A549 (cell line): ENCODE measurements at regions not wholly inside any gene's neighbourhood (a gene's known extent, or its start where the extent isn't known, plus 50 kb on each side); places are given as distances from the start of the nearest gene placed in this dataset.

ENCODE experiments used
- ATAC-seq, 2 experiments: fragments of 200-7000 bp in 1 of 2; fragments of >200 bp in 1 of 2; cut with Nextera tagmentation in 1 of 2; cut with Tn5 transposase in 1 of 2; 3 replicates each; pipeline versions ENCODE4 v1.8.0 to v1.9.1; 2018 to 2020; ENCODE audit warnings: mild to moderate bottlenecking in 1 of 2, moderate library complexity in 1 of 2
- CTCF ChIA-PET: fragments of 300-600 bp; sonication (Branson Sonifier 250); formaldehyde crosslinking; extraction: SDS; loops from one replicate; lab custom pipeline; 2021; ENCODE audit warnings: antibody characterized with exemption, inconsistent platforms; lab: Yijun Ruan, JAX
- POLR2A ChIA-PET: fragments of 350-600 bp; formaldehyde crosslinking; extraction: SDS; loops from one replicate; lab custom pipeline; 2021; ENCODE audit warnings: antibody characterized with exemption, inconsistent platforms; lab: Yijun Ruan, JAX
- DNase-seq, 2 experiments: peaks; one replicate each; pipeline versions ENCODE4 v3.0.0 to v3.0.0-alpha.2; 2011 to 2016; ENCODE audit warnings: low read depth in 1 of 2, low spot score in 1 of 2
- FAIRE-seq: peaks from 2 replicates; lab custom pipeline; 2011; peaks lifted over from hg19 to GRCh38; lab: Jason Lieb, UNC
- H3K27ac ChIP-seq, 2 experiments: fragments of >200 bp; sonication (Bioruptor Twin); formaldehyde crosslinking; 3 replicates each; pipeline ENCODE4 v1.5.1; 2016 to 2017
- H3K4me1 ChIP-seq: fragments of >200 bp; sonication (Bioruptor Twin); formaldehyde crosslinking; 3 replicates; pipeline ENCODE4 v1.6.1; 2016
- H3K4me2 ChIP-seq: fragments of >200 bp; sonication (Bioruptor Twin); formaldehyde crosslinking; 3 replicates; pipeline ENCODE4 v1.6.1; 2016
- H3K4me3 ChIP-seq: fragments of >200 bp; sonication (Bioruptor Twin); formaldehyde crosslinking; 3 replicates; pipeline ENCODE4 v1.5.1; 2016
- H3K9me3 ChIP-seq: fragments of >200 bp; sonication (Bioruptor Twin); formaldehyde crosslinking; 3 replicates; pipeline ENCODE4 v1.6.1; 2016
- CBX2 ChIP-seq: fragments of 200-600 bp; sonication (generic); IDR thresholded peaks from 2 replicates; pipeline ENCODE4 v1.6.1; 2016; ENCODE audit warnings: low read depth, mild to moderate bottlenecking, borderline replicate concordance
- CBX8 ChIP-seq: fragments of 200-600 bp; sonication (generic); IDR thresholded peaks from 2 replicates; pipeline ENCODE4 v1.6.1; 2016
- CEBPB ChIP-seq, 2 experiments: fragments of >200 bp in 1 of 2; sonication (Bioruptor Twin) in 1 of 2; formaldehyde crosslinking in 1 of 2; IDR thresholded peaks; 2 replicates each; pipeline ENCODE4 v1.6.1; 2012 to 2016
- ESRRA ChIP-seq: fragments of 150-350 bp; IDR thresholded peaks from 2 replicates; pipeline ENCODE4 v1.6.1; 2014; ENCODE audit warnings: mild to moderate bottlenecking, low read length, borderline replicate concordance
- FOSB ChIP-seq: fragments of 250-450 bp; sonication (Bioruptor Pico); IDR thresholded peaks from 2 replicates; pipeline ENCODE4 v1.5.0; 2020; ENCODE audit warnings: mild to moderate bottlenecking, moderate library complexity
- FOXS1 ChIP-seq: fragments of 250-450 bp; sonication (Bioruptor Pico); IDR thresholded peaks from 2 replicates; pipeline ENCODE4 v1.5.0; 2020; ENCODE audit warnings: mild to moderate bottlenecking, moderate library complexity
- HOXB13 ChIP-seq: fragments of 250-450 bp; sonication (Bioruptor Pico); IDR thresholded peaks from 2 replicates; pipeline ENCODE4 v1.5.0; 2020; ENCODE audit warnings: low read depth, mild to moderate bottlenecking, moderate library complexity
- HOXB5 ChIP-seq: fragments of 250-450 bp; sonication (Bioruptor Pico); IDR thresholded peaks from 2 replicates; pipeline ENCODE4 v1.5.0; 2020; ENCODE audit warnings: mild to moderate bottlenecking, moderate library complexity
- MAFK ChIP-seq: fragments of 450-650 bp; IDR thresholded peaks from 2 replicates; pipeline ENCODE4 v1.6.1; 2014; ENCODE audit not compliant: partially characterized antibody
- NFE2L2 ChIP-seq: fragments of 150-350 bp; conservative IDR thresholded peaks from 2 replicates; pipeline ENCODE4 v1.6.1; 2014; ENCODE audit warnings: low read length
- NPAS2 ChIP-seq: fragments of 250-450 bp; sonication (Bioruptor Pico); IDR thresholded peaks from 2 replicates; pipeline ENCODE4 v1.8.0; 2022; ENCODE audit warnings: mild to moderate bottlenecking, moderate library complexity, borderline replicate concordance
- NR3C1 ChIP-seq: fragments of >200 bp; sonication (Bioruptor Twin); formaldehyde crosslinking; IDR thresholded peaks from 3 replicates; pipeline ENCODE4 v1.6.1; 2017
- POLR2A ChIP-seq: IDR thresholded peaks from 2 replicates; pipeline ENCODE4 v1.6.1; 2012; ENCODE audit warnings: mild to moderate bottlenecking, low read length
- POLR2AphosphoS2 ChIP-seq: conservative IDR thresholded peaks from 2 replicates; pipeline ENCODE4 v1.6.1; 2012; ENCODE audit warnings: low read length, improper control_type of control experiment, inconsistent platforms
- TFCP2L1 ChIP-seq: fragments of 250-450 bp; sonication (Bioruptor Pico); IDR thresholded peaks from 2 replicates; pipeline ENCODE4 v1.5.0; 2021; ENCODE audit warnings: mild to moderate bottlenecking
- TP53 ChIP-seq: fragments of 250-450 bp; sonication (Bioruptor Pico); IDR thresholded peaks from 2 replicates; pipeline ENCODE4 v1.5.0; 2021; ENCODE audit warnings: mild to moderate bottlenecking, moderate library complexity
- ZSCAN20 ChIP-seq: fragments of 250-450 bp; sonication (Bioruptor Pico); IDR thresholded peaks from 2 replicates; pipeline ENCODE4 v1.8.0; 2022; ENCODE audit warnings: mild to moderate bottlenecking, moderate library complexity
- WGBS: methylation state at CpG from one replicate; pipeline ENCODE4 v1.1.6; 2017; ENCODE audit errors: missing lambda C conversion rate; 5-methylcytosine and 5-hydroxymethylcytosine counted together
- TF ChIP-seq, protein P1 (sequence below): fragments of >200 bp; sonication (Bioruptor Twin); formaldehyde crosslinking; IDR thresholded peaks from 3 replicates; pipeline ENCODE4 v1.5.1; 2016
- TF ChIP-seq, protein P2 (sequence below): fragments of 200-600 bp; sonication (generic); IDR thresholded peaks from 2 replicates; pipeline ENCODE4 v1.6.1; 2016; ENCODE audit warnings: antibody characterized with exemption, mild to moderate bottlenecking, moderate library complexity
- TF ChIP-seq, protein P3 (sequence below): fragments of 450-650 bp; IDR thresholded peaks from 2 replicates; pipeline ENCODE4 v1.6.1; 2014; ENCODE audit warnings: antibody characterized with exemption
- TF ChIP-seq, protein P4 (sequence below): IDR thresholded peaks from 2 replicates; pipeline ENCODE4 v1.6.1; 2012

DNA sequence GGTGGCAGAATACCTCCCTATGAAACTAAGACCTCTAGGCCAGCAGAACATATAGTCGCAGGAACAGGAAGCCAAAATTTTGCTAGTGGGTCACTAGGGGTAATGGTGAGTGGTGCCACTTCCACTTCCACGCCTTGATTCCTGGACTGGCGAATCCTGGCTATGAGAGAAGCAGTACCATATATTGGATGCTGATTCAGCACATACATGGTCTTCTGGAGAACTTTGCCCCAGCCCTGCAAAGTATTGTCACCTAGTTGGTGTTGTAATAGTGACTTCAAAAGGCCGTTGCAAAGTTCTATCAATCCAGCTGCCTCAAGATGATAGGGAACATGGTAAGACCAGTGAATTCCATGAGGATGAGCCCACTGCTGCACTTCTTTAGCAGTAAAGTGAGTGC lies 769.8 kb upstream of the GYPC start:
- FAIRE-seq (no peak), DNase-seq (no peak), ATAC-seq (no peak)
- Histone ChIP-seq H3K4me3 (no peak overlapping the region), H3K27ac (no peak overlapping the region), H3K4me2 (no peak overlapping the region), H3K9me3 (0 out of 3 replicates have a peak, but pooled peaks cover 4% of the 10 kb centered on the region), H3K4me1 (no peaks in the 10 kb centered on the region)
- TF ChIP-seq MAFK = peak; percentile 52
- TF ChIP-seq, protein P1, sequence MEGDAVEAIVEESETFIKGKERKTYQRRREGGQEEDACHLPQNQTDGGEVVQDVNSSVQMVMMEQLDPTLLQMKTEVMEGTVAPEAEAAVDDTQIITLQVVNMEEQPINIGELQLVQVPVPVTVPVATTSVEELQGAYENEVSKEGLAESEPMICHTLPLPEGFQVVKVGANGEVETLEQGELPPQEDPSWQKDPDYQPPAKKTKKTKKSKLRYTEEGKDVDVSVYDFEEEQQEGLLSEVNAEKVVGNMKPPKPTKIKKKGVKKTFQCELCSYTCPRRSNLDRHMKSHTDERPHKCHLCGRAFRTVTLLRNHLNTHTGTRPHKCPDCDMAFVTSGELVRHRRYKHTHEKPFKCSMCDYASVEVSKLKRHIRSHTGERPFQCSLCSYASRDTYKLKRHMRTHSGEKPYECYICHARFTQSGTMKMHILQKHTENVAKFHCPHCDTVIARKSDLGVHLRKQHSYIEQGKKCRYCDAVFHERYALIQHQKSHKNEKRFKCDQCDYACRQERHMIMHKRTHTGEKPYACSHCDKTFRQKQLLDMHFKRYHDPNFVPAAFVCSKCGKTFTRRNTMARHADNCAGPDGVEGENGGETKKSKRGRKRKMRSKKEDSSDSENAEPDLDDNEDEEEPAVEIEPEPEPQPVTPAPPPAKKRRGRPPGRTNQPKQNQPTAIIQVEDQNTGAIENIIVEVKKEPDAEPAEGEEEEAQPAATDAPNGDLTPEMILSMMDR = no peak
- no peak for TF ChIP-seq FOXS1
- no peak for TF ChIP-seq CBX8
- WGBS = 2% methylated on average over 4 of the region's 4 CpGs
- CTCF ChIA-PET = no interaction called here
- POLR2A ChIA-PET = no interaction called here

DNA sequence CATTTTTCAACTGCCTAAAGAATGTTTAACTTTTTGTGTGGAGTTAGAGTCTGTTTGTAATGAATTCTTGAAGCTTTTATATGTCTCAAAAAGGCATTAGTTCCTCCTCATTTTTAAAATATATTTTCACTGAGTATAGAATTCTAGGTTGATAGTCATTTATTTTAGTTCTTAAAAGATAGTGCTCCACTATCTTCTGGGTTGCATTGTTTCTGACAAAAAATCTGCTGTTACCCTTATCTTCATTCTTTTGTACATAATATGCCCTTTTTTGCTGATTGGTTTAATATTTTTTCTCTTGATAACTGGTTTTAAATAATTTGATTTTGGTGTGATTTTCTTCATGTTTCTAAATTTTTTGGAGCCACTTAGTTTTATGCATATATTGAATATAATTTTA lies 754.7 kb upstream of the GYPC start:
- CTCF ChIA-PET = no interaction called here
- ATAC-seq = no peak
- FAIRE-seq = no peak

DNA sequence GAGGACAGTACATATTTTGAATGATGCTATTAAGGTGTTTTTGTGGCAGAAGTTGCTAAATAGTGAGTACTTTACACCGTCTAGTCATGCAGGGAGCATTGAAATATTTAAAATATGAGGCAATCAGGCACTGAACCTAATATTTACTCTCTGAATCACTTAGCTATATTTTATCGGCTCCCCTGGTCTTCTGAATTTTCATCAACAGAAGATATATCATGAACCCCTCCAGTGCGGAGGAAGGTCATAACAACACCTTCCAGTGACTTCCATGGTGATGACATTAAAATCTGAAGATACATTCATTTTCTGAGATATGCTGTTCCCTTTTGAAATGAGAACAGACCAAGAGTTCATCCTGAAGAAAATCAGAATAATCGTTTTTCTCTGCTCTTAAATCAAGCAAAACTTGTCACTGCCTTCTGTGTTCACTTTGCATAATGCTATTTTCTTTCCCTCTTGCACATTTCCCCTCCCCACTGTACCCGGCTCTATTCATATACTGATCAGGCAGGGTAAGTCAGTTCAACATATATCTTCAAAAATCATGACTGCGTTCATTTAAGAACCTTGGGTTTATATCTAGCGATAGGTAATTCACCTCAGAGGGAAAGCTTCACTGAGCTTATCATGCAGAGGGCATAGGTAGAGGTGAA lies 729.9 kb upstream of the GYPC start:
- no peak for ATAC-seq
- Histone ChIP-seq H3K4me2 (no peak overlapping the region), H3K9me3 (no peaks in the 10 kb centered on the region), H3K27ac (no peak overlapping the region)
- WGBS = 9% methylated on average over 7 of the region's 7 CpGs
- POLR2A ChIA-PET = no interaction called here
- CTCF ChIA-PET = no interaction called here
- TF ChIP-seq POLR2A = no peak
- TF ChIP-seq, protein P2, sequence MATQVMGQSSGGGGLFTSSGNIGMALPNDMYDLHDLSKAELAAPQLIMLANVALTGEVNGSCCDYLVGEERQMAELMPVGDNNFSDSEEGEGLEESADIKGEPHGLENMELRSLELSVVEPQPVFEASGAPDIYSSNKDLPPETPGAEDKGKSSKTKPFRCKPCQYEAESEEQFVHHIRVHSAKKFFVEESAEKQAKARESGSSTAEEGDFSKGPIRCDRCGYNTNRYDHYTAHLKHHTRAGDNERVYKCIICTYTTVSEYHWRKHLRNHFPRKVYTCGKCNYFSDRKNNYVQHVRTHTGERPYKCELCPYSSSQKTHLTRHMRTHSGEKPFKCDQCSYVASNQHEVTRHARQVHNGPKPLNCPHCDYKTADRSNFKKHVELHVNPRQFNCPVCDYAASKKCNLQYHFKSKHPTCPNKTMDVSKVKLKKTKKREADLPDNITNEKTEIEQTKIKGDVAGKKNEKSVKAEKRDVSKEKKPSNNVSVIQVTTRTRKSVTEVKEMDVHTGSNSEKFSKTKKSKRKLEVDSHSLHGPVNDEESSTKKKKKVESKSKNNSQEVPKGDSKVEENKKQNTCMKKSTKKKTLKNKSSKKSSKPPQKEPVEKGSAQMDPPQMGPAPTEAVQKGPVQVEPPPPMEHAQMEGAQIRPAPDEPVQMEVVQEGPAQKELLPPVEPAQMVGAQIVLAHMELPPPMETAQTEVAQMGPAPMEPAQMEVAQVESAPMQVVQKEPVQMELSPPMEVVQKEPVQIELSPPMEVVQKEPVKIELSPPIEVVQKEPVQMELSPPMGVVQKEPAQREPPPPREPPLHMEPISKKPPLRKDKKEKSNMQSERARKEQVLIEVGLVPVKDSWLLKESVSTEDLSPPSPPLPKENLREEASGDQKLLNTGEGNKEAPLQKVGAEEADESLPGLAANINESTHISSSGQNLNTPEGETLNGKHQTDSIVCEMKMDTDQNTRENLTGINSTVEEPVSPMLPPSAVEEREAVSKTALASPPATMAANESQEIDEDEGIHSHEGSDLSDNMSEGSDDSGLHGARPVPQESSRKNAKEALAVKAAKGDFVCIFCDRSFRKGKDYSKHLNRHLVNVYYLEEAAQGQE = no peak
- TF ChIP-seq, protein P3, sequence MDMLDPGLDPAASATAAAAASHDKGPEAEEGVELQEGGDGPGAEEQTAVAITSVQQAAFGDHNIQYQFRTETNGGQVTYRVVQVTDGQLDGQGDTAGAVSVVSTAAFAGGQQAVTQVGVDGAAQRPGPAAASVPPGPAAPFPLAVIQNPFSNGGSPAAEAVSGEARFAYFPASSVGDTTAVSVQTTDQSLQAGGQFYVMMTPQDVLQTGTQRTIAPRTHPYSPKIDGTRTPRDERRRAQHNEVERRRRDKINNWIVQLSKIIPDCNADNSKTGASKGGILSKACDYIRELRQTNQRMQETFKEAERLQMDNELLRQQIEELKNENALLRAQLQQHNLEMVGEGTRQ = no peak
- TF ChIP-seq POLR2AphosphoS2 = no peak
- TF ChIP-seq TFCP2L1 = no peak
- TF ChIP-seq, all 56 proteins: peak for 0
- no peak overlapping the region for H3K4me3 ChIP-seq
- FAIRE-seq (no peak), DNase-seq (no peak)
- H3K4me1 ChIP-seq = no peaks in the 10 kb centered on the region

More for the DNA sequence above, 754.7 kb upstream of the GYPC start:
- peaks cover 6% of the 10 kb centered on the region; the same call in 1 of the 3 replicates for H3K9me3 ChIP-seq
- no peak overlapping the region for H3K4me3 ChIP-seq
- no peak for DNase-seq
- POLR2A ChIA-PET = no interaction called here
- TF ChIP-seq CBX8 (no peak), HOXB13 (CRISPR knock-in tag) (no peak), NPAS2 (no peak)
- TF ChIP-seq, protein P4, sequence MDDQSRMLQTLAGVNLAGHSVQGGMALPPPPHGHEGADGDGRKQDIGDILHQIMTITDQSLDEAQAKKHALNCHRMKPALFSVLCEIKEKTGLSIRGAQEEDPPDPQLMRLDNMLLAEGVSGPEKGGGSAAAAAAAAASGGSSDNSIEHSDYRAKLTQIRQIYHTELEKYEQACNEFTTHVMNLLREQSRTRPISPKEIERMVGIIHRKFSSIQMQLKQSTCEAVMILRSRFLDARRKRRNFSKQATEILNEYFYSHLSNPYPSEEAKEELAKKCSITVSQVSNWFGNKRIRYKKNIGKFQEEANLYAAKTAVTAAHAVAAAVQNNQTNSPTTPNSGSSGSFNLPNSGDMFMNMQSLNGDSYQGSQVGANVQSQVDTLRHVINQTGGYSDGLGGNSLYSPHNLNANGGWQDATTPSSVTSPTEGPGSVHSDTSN = no peak
- no peak overlapping the region for H3K27ac ChIP-seq
- H3K4me2 ChIP-seq = no peak overlapping the region
- H3K4me1 ChIP-seq = no peaks in the 10 kb centered on the region

DNA sequence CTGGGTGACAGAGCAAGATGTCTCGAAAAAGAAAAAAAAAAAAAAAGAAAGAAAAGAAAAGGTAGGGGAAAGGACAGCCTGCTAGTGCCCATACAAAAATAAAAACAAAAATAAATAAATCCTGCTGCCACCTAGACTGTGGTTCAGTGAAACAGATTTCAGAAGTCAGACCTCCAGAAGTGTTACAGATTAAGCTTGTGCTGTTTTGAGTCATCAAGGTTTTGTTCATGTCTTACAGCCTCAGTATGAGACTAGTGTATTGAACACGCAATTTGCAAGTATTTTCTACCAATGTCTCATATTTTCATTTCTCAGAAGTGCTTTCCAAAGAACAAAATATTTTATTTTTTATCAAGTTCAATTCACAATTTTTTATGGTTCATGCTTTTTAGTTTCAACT lies 720.4 kb upstream of the GYPC start:
- FAIRE-seq = no peak
- CTCF ChIA-PET = interaction anchor here (0.6 kb wide), 1 partner anchor 574 kb away, joined by 3 read pairs; no protein-coding TSS in a partner anchor
- H3K4me1 ChIP-seq = no peaks in the 10 kb centered on the region
- 3% methylated on average over 2 of the region's 2 CpGs for WGBS
- no peak for DNase-seq
- H3K27ac ChIP-seq = no peak overlapping the region
- H3K4me3 ChIP-seq = no peak overlapping the region
- no peaks in the 10 kb centered on the region; the same call in 2 of the 3 replicates for H3K9me3 ChIP-seq
- ATAC-seq = no peak
- POLR2A ChIA-PET = no interaction called here
- no peak for TF ChIP-seq TP53 (CRISPR knock-in tag)
- TF ChIP-seq ESRRA = no peak
- no peak for TF ChIP-seq CBX2
- TF ChIP-seq FOSB (CRISPR knock-in tag) = no peak
- TF ChIP-seq POLR2AphosphoS2 = no peak
- no peak for TF ChIP-seq HOXB5 (CRISPR knock-in tag)
- TF ChIP-seq CEBPB (IDR thresholded peaks at IDR 0.05) = no peak
- no peak for TF ChIP-seq FOXS1
- TF ChIP-seq ZSCAN20 (CRISPR knock-in tag) = no peak
- TF ChIP-seq HOXB13 (CRISPR knock-in tag) = no peak
- no peak for TF ChIP-seq TFCP2L1
- TF ChIP-seq NR3C1 = no peak
- no peak for TF ChIP-seq NFE2L2
- TF ChIP-seq, all 56 proteins: peak for 0
- no peak overlapping the region for H3K4me2 ChIP-seq
